PFSK-1 (cell line): ENCODE measurements at regions not wholly inside any gene's neighbourhood (a gene's known extent, or its start where the extent isn't known, plus 50 kb on each side); places are given as distances from the start of the nearest gene placed in this dataset.

ENCODE experiments used
- FOXP2 ChIP-seq: optimal IDR thresholded peaks from 2 replicates; pipeline ENCODE3; 2011; ENCODE audit warnings: borderline replicate concordance, control low read depth, inconsistent platforms; ENCODE audit not compliant: insufficient read depth; ENCODE audit errors: extremely low read length, extremely low read depth
- POLR2AphosphoS5 ChIP-seq: IDR thresholded peaks from 2 replicates; pipeline ENCODE4 v1.6.1; 2012; ENCODE audit warnings: low read depth, mild to moderate bottlenecking, control low read depth, low read length, moderate library complexity
- REST ChIP-seq, 2 experiments: IDR thresholded peaks; 2 replicates each; pipeline versions ENCODE4 v1.6.1 to v1.8.0; 2011 to 2012; ENCODE audit warnings: low read depth in 2 of 2, low read length in 2 of 2, control low read depth in 1 of 2, inconsistent platforms in 1 of 2, mild to moderate bottlenecking in 1 of 2, moderate library complexity in 1 of 2; ENCODE audit not compliant: insufficient read depth in 1 of 2
- SIN3A ChIP-seq: IDR thresholded peaks from 2 replicates; pipeline ENCODE4 v1.6.1; 2012; ENCODE audit warnings: mild to moderate bottlenecking, low read length, moderate library complexity, borderline replicate concordance; ENCODE audit not compliant: insufficient read depth
- TAF1 ChIP-seq: IDR thresholded peaks from 2 replicates; pipeline ENCODE4 v1.6.1; 2012; ENCODE audit warnings: low read length, control low read depth, borderline replicate concordance; ENCODE audit not compliant: insufficient read depth

- TF ChIP-seq POLR2AphosphoS5 = no peak
- TF ChIP-seq SIN3A = no peak
- no peak for TF ChIP-seq FOXP2
- TF ChIP-seq TAF1 = no peak
- no peak for TF ChIP-seq REST (IDR thresholded peaks at IDR 0.05; ENCODE audit: insufficient read depth in 1 of 2, low read depth in 2 of 2, low read length in 2 of 2)
Observed at GRCh38 chr20:26354511-26354910, 657.9 kb upstream of the ZNF337 start.

- TF ChIP-seq FOXP2 (no peak), REST (IDR thresholded peaks at IDR 0.05; ENCODE audit: insufficient read depth in 1 of 2, low read depth in 2 of 2, low read length in 2 of 2) (no peak), SIN3A (no peak), TAF1 (no peak)
Observed at GRCh38 chr20:26347396-26347795, 650.7 kb upstream of the ZNF337 start.

- no peak for TF ChIP-seq FOXP2
- TF ChIP-seq SIN3A = no peak
- TF ChIP-seq TAF1 = no peak
- TF ChIP-seq REST (IDR thresholded peaks at IDR 0.05; ENCODE audit: insufficient read depth in 1 of 2, low read depth in 2 of 2, low read length in 2 of 2) = no peak
- no peak for TF ChIP-seq POLR2AphosphoS5
Observed at GRCh38 chr20:26324177-26324576, 627.5 kb upstream of the ZNF337 start.

GRCh38 chr20:26315054-26315453 lies 618.4 kb upstream of the ZNF337 start:
- TF ChIP-seq TAF1 (no peak), POLR2AphosphoS5 (no peak), FOXP2 (no peak), REST (IDR thresholded peaks at IDR 0.05; ENCODE audit: insufficient read depth in 1 of 2, low read depth in 2 of 2, low read length in 2 of 2) (no peak), SIN3A (no peak)

- no peak for TF ChIP-seq FOXP2
- no peak for TF ChIP-seq POLR2AphosphoS5
- TF ChIP-seq TAF1 = no peak
- no peak for TF ChIP-seq REST (IDR thresholded peaks at IDR 0.05; ENCODE audit: insufficient read depth in 1 of 2, low read depth in 2 of 2, low read length in 2 of 2)
- TF ChIP-seq SIN3A = no peak
Observed at GRCh38 chr20:26308961-26309360, 612.3 kb upstream of the ZNF337 start.
